OCI-LY7 (cell line): ENCODE measurements at regions not wholly inside any gene's neighbourhood (a gene's known extent, or its start where the extent isn't known, plus 50 kb on each side); places are given as distances from the start of the nearest gene placed in this dataset.

Source experiments
- CTCF ChIP-seq: fragments of 200-600 bp; sonication (generic); conservative IDR thresholded peaks from 2 replicates; pipeline ENCODE4 v1.5.1; 2014; ENCODE audit warnings: mild to moderate bottlenecking, antibody characterized with exemption, low read length, moderate library complexity, mixed read lengths
- EZH2phosphoT487 ChIP-seq: fragments of 200-600 bp; sonication (generic); IDR thresholded peaks from 2 replicates; pipeline ENCODE4 v1.6.1; 2018; ENCODE audit warnings: low read depth, borderline replicate concordance, mild to moderate bottlenecking, mixed run types, antibody characterized with exemption, low read length, moderate library complexity, mixed read lengths

DNA sequence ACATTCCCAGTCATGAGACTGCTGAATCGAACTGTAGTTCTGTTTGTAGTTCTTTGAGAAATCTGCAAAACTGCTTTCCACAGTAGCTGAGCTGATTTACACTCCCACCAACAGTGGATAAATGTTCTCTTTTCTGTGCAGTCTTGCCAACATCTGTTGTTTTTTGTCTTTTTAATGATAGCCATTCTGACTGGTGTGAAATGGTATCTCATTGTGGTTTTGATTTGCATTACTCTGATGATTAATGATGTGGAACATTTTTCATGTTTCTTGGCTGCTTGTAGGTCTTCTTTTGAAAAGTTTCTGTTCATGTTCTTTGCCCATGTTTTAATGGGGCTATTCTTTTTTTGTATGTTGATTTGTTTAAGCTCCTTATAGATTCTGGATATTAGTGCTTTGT, 187.3 kb upstream of the TLE4 start:
- TF ChIP-seq EZH2phosphoT487 (no peak), CTCF (no peak)
